K562 (cell line): ENCODE measurements at regions not wholly inside any gene's neighbourhood (a gene's known extent, or its start where the extent isn't known, plus 50 kb on each side); places are given as distances from the start of the nearest gene placed in this dataset.

Experiments
- ARNT ChIP-seq, 2 experiments: fragments of 450-650 bp; IDR thresholded peaks; 2 replicates each; pipeline ENCODE4 v1.6.1; 2016; ENCODE audit warnings: mild to moderate bottlenecking in 1 of 2
- CTCF ChIP-seq, 3 experiments: IDR thresholded peaks in 2 of 3; conservative IDR thresholded peaks in 1 of 3; 2 replicates each; pipeline ENCODE4 v1.5.1; 2011 to 2012; ENCODE audit warnings: low read length in 3 of 3, mild to moderate bottlenecking in 3 of 3, control low read depth in 2 of 3, improper control_type of control experiment in 1 of 3, inconsistent platforms in 1 of 3, low read depth in 1 of 3, mixed read lengths in 1 of 3, moderate library complexity in 1 of 3; ENCODE audit not compliant: insufficient read depth in 2 of 3

- no peak for TF ChIP-seq CTCF (IDR thresholded peaks at IDR 0.05 in 2 of 3, conservative IDR thresholded peaks at IDR 0.05 in 1 of 3; ENCODE audit: insufficient read depth in 2 of 3, low read depth in 1 of 3, low read length in 3 of 3)
- TF ChIP-seq ARNT (IDR thresholded peaks at IDR 0.05) = no peak
These were observed 115.2 kb upstream of the NCOR2 start for GRCh38 chr12:124682425-124683151.
